ENCODE measurements at regions not wholly inside any gene's neighbourhood (a gene's known extent, or its start where the extent isn't known, plus 50 kb on each side); places are given as distances from the start of the nearest gene placed in this dataset.
A peak's percentile ranks its signal among the peaks of the same experiment; 100 is the strongest.

DNA sequence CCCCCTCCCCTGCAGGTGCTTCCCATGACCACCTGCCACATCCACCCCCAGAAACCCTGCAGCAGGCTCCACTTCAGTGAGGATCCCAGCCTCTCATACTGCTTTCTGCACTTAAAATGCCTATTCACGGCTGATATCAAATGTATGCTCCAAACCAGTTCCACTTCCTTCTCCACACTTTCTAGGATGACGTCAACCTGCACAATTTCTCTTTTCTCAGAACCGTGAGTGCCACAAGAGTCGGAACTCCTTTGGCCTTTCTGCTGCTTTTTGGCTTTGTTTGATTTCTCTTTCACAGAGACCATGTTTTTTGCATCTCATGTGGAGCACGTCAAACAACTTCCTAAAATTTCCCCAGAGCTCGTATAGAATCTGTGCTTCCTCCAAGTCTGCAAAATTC is 378.8 kb upstream of the TNRC6C start:
- Histone ChIP-seq H3K4me1 (ENCODE audit: control insufficient read depth in 4 of 4, insufficient read depth in 4 of 4, low read length in 3 of 4) (no peaks in the 10 kb centered on the region), H3K27ac (ENCODE audit: low read depth in 1 of 2, low read length in 2 of 2) (no peak overlapping the region), H3K27me3 (ENCODE audit: control insufficient read depth in 4 of 4, insufficient read depth in 4 of 4, low read length in 3 of 4) (peaks cover 0 to 3% (median 0%) of the 10 kb centered on the region in 4 donors), H3K9me3 (ENCODE audit: control insufficient read depth in 4 of 4, low read length in 3 of 4) (peaks cover 0 to 6% (median 0%) of the 10 kb centered on the region in 4 donors), H3K9ac (ENCODE audit: low read depth in 1 of 2, low read length in 2 of 2) (no peak overlapping the region), H3K36me3 (ENCODE audit: control insufficient read depth in 4 of 4, insufficient read depth in 3 of 4, low read depth in 1 of 4, low read length in 3 of 4) (no peaks in the 10 kb centered on the region), H3K4me3 (ENCODE audit: low read depth in 1 of 3, low read length in 3 of 3) (no peak overlapping the region)
- WGBS: 59% methylated on average over 6 of the region's 6 CpGs
- TF ChIP-seq JUND (IDR thresholded peaks at IDR 0.05) (no peak), ZBTB33 (IDR thresholded peaks at IDR 0.05) (no peak), TAF1 (conservative IDR thresholded peaks at IDR 0.05) (no peak)
- TF ChIP-seq, protein P1, sequence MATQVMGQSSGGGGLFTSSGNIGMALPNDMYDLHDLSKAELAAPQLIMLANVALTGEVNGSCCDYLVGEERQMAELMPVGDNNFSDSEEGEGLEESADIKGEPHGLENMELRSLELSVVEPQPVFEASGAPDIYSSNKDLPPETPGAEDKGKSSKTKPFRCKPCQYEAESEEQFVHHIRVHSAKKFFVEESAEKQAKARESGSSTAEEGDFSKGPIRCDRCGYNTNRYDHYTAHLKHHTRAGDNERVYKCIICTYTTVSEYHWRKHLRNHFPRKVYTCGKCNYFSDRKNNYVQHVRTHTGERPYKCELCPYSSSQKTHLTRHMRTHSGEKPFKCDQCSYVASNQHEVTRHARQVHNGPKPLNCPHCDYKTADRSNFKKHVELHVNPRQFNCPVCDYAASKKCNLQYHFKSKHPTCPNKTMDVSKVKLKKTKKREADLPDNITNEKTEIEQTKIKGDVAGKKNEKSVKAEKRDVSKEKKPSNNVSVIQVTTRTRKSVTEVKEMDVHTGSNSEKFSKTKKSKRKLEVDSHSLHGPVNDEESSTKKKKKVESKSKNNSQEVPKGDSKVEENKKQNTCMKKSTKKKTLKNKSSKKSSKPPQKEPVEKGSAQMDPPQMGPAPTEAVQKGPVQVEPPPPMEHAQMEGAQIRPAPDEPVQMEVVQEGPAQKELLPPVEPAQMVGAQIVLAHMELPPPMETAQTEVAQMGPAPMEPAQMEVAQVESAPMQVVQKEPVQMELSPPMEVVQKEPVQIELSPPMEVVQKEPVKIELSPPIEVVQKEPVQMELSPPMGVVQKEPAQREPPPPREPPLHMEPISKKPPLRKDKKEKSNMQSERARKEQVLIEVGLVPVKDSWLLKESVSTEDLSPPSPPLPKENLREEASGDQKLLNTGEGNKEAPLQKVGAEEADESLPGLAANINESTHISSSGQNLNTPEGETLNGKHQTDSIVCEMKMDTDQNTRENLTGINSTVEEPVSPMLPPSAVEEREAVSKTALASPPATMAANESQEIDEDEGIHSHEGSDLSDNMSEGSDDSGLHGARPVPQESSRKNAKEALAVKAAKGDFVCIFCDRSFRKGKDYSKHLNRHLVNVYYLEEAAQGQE (IDR thresholded peaks at IDR 0.05): no peak
- TF ChIP-seq, protein P2, sequence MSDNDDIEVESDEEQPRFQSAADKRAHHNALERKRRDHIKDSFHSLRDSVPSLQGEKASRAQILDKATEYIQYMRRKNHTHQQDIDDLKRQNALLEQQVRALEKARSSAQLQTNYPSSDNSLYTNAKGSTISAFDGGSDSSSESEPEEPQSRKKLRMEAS (IDR thresholded peaks at IDR 0.05): no peak
- peak; percentile 26 for DNase-seq (ENCODE audit: low spot score)

DNA sequence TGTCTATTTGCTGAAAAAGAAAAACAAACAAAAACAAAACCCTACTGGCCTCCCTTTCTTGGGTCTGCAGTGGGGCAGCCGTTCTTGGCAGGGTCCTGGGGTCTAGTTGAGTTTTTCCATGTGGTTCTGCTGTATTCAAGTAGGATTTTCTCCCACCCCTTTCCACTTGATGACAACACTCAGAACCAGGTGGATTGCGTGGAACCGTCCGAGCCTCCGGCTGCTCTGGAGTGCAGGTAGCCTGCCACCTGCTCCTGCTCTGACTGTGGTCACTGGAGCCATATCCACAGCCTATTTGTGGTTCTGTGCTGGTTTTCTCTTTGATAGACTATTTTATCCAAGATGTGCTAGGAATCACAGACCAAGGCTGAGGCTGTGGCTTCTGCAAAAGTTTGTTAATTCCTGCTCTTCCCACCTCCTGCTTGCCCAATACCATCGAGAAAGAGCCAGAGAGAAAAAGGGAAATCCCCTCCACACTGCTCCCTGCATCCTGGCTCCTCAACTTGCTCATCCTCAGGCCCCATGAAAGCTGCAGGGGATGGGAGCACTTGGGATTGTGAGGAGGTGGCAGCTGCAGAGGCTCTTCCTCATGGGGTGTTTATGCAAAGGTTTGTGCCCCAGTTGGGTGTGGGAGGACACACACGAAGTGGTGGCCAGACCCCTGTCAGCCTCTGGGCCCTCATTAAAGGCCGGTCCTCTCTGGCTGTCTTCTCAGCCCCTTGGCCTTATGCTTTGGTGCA is 377.8 kb upstream of the TNRC6C start:
- peaks cover 0 to 6% (median 0%) of the 10 kb centered on the region in 4 donors for H3K9me3 ChIP-seq (ENCODE audit: control insufficient read depth in 4 of 4, low read length in 3 of 4)
- TF ChIP-seq ATF3 (IDR thresholded peaks at IDR 0.05) (no peak), CTCF (IDR thresholded peaks at IDR 0.05; ENCODE audit: low read depth, low read length, missing input control) (no peak), HNF4A (conservative IDR thresholded peaks at IDR 0.05) (no peak), ZBTB33 (IDR thresholded peaks at IDR 0.05) (no peak)
- TF ChIP-seq, protein P1 (IDR thresholded peaks at IDR 0.05): no peak
- H3K36me3 ChIP-seq (ENCODE audit: control insufficient read depth in 4 of 4, insufficient read depth in 3 of 4, low read depth in 1 of 4, low read length in 3 of 4): no peaks in the 10 kb centered on the region
- DNase-seq (ENCODE audit: low spot score): peak; percentile 22
- WGBS: 57% methylated on average over 8 of the region's 8 CpGs
- no peaks in the 10 kb centered on the region for H3K4me1 ChIP-seq (ENCODE audit: control insufficient read depth in 4 of 4, insufficient read depth in 4 of 4, low read length in 3 of 4)
- no peak overlapping the region for H3K27ac ChIP-seq (ENCODE audit: low read depth in 1 of 2, low read length in 2 of 2)
- H3K9ac ChIP-seq (ENCODE audit: low read depth in 1 of 2, low read length in 2 of 2): no peak overlapping the region
- no peak overlapping the region for H3K4me3 ChIP-seq (ENCODE audit: low read depth in 1 of 3, low read length in 3 of 3)
- H3K27me3 ChIP-seq (ENCODE audit: control insufficient read depth in 4 of 4, insufficient read depth in 4 of 4, low read length in 3 of 4): peaks cover 0 to 3% (median 0%) of the 10 kb centered on the region in 4 donors

Measured in liver (tissue), 8 donors.